Type B pancreatic cell (in vitro differentiated cells): ENCODE measurements at regions not wholly inside any gene's neighbourhood (a gene's known extent, or its start where the extent isn't known, plus 50 kb on each side); places are given as distances from the start of the nearest gene placed in this dataset.

ENCODE experiments used
- DNase-seq: peaks from one replicate; pipeline ENCODE4 v3.0.0; 2021; ENCODE audit warnings: mixed read lengths; ENCODE audit not compliant: unreplicated experiment; ENCODE audit errors: extremely low spot score
- H3K27ac Mint-ChIP-seq: 2 replicates; pipeline ENCODE4 v1.8.0; 2021; ENCODE audit warnings: mild to moderate bottlenecking, mixed read lengths
- H3K27me3 Mint-ChIP-seq: 2 replicates; pipeline ENCODE4 v1.8.0; 2021; ENCODE audit warnings: mixed read lengths
- H3K36me3 Mint-ChIP-seq: 2 replicates; pipeline ENCODE4 v1.8.0; 2021; ENCODE audit warnings: mixed read lengths
- H3K4me1 Mint-ChIP-seq: one replicate; pipeline ENCODE4 v1.8.0; 2021; ENCODE audit warnings: mixed read lengths; ENCODE audit not compliant: unreplicated experiment
- H3K4me3 Mint-ChIP-seq: 2 replicates; pipeline ENCODE4 v1.8.0; 2021; ENCODE audit warnings: mild to moderate bottlenecking, mixed read lengths
- H3K9me3 Mint-ChIP-seq: 2 replicates; pipeline ENCODE4 v1.8.0; 2021; ENCODE audit warnings: mixed read lengths
- CTCF ChIP-seq: fragments of 200-600 bp; sonication (generic); conservative IDR thresholded peaks from 2 replicates; pipeline ENCODE4 v1.5.0; 2021; ENCODE audit warnings: antibody characterized with exemption, mild to moderate bottlenecking

- Mint-ChIP-seq H3K4me3 (no peak overlapping the region), H3K9me3 (no peaks in the 10 kb centered on the region), H3K27ac (no peak overlapping the region), H3K27me3 (no peaks in the 10 kb centered on the region), H3K4me1 (no peaks in the 10 kb centered on the region), H3K36me3 (no peaks in the 10 kb centered on the region)
- TF ChIP-seq CTCF: no peak
- DNase-seq: no peak
These were observed 498.0 kb downstream of the CCDC85A start for GRCh38 chr2:56681659-56682396.

GRCh38 chr2:56682397-56682760, 498.6 kb downstream of the CCDC85A start:
- Mint-ChIP-seq H3K9me3 (no peaks in the 10 kb centered on the region), H3K4me1 (no peaks in the 10 kb centered on the region), H3K4me3 (no peak overlapping the region), H3K27ac (no peak overlapping the region), H3K36me3 (no peaks in the 10 kb centered on the region), H3K27me3 (no peaks in the 10 kb centered on the region)
- no peak for DNase-seq
- TF ChIP-seq CTCF: no peak

- Mint-ChIP-seq H3K36me3 (no peaks in the 10 kb centered on the region), H3K4me3 (no peak overlapping the region), H3K9me3 (peaks cover 5% of the 10 kb centered on the region), H3K27me3 (no peaks in the 10 kb centered on the region), H3K27ac (no peak overlapping the region), H3K4me1 (no peaks in the 10 kb centered on the region)
- no peak for DNase-seq
- TF ChIP-seq CTCF: no peak
These were observed 500.5 kb downstream of the CCDC85A start for GRCh38 chr2:56684327-56684726.

GRCh38 chr2:56685205-56685604, 501.4 kb downstream of the CCDC85A start:
- Mint-ChIP-seq H3K36me3 (no peaks in the 10 kb centered on the region), H3K27me3 (no peaks in the 10 kb centered on the region), H3K9me3 (peaks cover 5% of the 10 kb centered on the region), H3K4me3 (no peak overlapping the region), H3K4me1 (no peaks in the 10 kb centered on the region), H3K27ac (no peak overlapping the region)
- no peak for DNase-seq
- TF ChIP-seq CTCF: no peak

- Mint-ChIP-seq H3K4me1 (no peaks in the 10 kb centered on the region), H3K36me3 (no peaks in the 10 kb centered on the region), H3K9me3 (peaks cover 5% of the 10 kb centered on the region), H3K27ac (no peak overlapping the region), H3K4me3 (no peak overlapping the region), H3K27me3 (no peaks in the 10 kb centered on the region)
- no peak for TF ChIP-seq CTCF
- no peak for DNase-seq
These were observed 503.4 kb downstream of the CCDC85A start for GRCh38 chr2:56687169-56687568.
